HG03520 (cell line): ENCODE measurements at regions not wholly inside any gene's neighbourhood (a gene's known extent, or its start where the extent isn't known, plus 50 kb on each side); places are given as distances from the start of the nearest gene placed in this dataset.

Source experiments
- ATAC-seq: cut with Tn5 transposase; IDR thresholded peaks from one replicate; pipeline ENCODE4 v1.9.1; 2021; ENCODE audit warnings: mild to moderate bottlenecking, moderate library complexity; ENCODE audit not compliant: unreplicated experiment

DNA sequence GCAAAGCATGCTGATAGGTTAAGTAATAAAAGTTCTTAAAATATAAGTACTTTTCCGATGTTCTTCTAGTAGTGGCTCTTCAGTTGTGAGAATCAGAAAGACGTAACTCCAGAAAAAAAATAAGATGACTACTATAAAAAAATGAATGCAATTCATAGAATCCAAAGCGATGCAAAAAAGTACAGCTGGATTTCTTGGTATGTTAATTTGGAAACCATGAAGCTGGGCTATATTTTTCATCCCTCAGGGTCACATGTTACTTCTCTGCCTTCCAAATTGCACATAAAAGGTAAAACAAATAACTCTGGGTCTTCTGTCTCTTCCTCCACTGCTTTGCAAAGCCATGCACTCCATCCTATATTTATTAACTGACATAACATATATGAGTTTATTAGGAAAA, 843.9 kb upstream of the DPPA4 start:
- no peak for ATAC-seq

DNA sequence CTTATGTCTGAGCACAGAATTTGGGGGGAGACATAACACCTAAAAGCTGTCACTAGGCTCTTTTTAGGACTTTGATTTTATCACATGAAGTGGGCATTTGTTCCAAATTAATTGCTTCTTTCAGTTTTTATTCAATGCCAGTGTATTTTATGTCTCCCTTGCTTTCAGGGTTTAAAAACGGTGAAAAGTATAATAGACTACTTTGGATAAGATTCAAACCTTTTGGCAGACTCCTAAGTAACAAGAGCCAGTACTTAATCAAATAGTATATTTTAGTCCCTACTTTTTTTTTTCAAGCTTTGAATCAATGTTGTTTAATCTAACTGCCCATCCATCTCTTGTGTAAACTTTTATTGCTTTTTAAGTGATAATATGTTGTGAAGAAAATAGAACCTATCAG, 847.2 kb upstream of the DPPA4 start:
- no peak for ATAC-seq

DNA sequence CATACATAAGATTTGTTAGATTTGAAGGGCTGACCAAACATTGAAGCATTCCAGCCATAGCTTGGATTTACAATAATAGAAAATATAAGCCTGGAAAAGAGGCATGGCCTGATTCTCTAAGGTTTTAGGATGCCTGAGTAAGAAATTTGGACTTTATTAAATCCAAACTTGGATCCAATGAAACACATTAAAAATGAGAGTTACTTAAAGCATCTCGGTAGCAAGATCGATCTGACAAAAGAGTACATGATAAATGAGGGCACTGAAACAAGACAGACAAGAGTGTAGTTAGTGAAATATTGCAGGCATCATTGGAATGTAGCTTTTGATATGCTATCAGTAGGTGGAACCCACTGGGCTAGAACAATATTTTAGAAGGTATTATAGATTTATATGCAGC, 855.7 kb upstream of the DPPA4 start:
- no peak for ATAC-seq

DNA sequence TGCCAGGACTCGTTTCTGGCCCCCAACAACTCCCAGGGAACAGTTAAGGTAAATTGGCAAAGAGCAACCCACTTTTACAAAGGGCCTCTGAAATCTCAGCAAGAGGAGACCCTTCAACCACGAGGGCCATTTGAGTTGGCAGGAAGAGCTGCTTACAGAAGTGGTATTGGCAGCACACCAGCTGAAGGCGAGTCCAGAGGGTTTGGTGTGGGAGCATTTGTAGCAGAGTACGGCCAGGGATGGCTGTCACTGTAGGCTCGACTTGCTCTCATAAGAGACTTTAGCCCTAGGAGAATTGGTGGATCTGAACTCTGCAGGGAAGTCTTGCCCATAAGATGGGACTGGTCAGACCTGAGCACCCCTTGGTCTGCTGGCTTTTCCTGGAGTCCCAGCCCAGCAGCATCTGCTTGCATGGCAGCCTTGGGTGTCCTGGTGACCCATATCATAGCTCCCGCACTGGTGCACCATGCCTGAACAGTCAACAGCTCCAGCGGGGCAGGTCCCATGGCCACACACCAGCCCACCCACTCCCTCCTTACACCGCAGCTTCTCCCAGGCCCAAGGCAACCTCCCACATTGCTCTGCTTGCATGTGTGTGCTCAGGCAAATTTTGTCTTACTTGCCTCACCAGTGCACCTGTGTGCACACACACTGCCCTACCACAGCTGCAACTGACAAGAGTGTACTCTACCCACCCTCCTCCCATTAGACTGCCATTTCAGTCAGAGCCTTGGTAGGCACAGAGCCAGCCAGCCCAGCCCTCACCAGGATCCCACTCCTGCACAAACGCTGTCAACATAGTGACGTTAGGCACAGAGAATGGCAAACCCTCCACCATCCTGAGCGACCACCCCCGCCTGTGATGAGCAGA, 861.6 kb upstream of the DPPA4 start:
- no peak for ATAC-seq

DNA sequence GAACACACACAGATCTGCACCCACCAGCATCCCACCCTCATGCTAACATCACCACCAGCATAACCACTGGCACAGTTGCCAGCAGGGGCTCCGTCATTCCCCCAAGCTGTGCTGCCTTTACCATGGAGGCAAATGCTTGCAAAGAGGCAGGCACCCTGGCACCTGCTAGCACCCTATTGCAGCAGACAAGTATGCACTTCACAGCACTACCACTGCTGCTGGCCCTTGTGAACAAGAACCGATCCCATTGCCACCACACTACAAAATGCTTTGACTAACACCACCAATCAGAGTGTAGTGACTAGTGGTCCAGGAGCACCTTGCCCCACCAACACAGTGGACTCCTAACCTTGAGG, 862.2 kb upstream of the DPPA4 start:
- no peak for ATAC-seq

DNA sequence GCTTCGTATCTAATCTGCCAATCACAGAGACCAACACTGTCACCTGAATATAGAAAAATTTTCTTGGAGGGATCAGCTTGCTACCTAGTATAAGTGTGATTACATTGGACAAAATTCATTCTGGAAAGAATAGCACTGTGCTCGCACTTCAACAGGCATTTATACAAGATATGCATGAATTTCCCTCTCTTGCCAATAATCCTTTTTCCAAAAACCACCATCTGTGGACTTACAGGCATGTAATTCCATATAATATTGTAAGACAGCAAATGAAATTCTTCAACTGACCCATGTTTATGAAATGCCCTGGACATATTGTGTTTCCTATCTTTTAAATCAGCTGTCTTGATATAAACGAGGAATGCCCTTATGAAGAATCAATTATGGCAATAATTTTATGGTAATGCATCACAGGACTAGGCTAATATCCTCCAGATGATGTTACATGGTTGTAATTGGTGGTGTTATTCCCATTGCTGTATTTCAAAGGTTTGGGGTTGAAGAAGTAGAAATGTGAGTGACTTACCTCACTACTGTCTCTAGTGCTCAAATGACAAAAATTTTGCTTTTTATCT, 861.4 kb upstream of the NECTIN3 start:
- no peak for ATAC-seq

DNA sequence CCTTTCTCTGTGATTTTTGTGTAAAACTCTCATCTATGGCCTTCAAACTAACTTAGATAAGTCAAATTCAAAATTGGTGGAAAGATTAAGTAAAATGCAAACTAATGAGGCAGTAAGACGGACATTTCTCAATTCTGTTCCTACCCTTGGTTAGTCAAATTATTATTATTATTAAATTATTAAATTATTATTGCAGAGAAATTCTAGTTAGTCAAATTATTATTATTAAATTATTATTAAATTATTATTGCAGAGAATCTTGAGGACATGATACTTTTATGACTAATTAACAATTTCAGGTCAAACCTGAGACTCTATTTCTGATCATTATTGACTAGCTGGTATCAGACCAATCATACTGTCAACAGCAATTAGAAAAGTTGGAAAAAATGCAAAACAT, 845.0 kb upstream of the NECTIN3 start:
- ATAC-seq = no peak

DNA sequence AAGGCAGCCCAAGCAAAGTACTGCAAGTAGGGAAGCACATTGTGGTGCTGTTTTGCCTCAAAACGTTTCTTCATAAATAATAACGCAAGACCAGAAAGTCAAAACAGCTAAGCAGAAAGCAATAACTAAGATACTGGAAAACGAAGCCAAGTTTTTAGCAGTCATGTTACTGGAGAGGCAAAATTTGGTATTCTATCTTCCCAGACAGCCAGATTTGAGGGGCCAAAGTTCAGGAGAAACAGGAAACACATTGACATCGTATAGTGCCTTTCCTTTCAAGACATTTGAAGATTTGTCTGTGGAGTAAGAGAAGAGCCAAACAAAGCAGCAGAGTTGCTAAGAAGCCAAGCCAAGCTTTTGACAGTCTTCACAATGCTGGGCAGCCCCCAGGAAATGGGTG, 843.6 kb upstream of the NECTIN3 start:
- no peak for ATAC-seq

DNA sequence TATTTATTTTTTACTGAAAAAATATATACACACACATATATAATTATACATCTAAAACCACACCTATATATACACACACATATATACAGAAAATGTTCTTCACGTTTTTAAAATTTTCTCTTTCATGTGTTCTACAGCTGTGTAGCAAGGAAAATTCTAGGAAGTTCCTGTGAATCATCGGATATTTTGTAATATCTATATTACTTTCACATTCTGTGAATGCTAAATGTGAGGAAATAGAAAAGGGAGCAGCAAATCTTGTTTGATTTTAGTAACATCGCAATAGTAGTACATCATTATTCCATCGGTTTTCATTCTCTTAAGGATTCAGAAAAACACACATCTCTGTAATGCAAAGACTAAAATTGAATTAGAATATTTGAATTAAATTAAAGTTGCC, 836.8 kb upstream of the NECTIN3 start:
- no peak for ATAC-seq

DNA sequence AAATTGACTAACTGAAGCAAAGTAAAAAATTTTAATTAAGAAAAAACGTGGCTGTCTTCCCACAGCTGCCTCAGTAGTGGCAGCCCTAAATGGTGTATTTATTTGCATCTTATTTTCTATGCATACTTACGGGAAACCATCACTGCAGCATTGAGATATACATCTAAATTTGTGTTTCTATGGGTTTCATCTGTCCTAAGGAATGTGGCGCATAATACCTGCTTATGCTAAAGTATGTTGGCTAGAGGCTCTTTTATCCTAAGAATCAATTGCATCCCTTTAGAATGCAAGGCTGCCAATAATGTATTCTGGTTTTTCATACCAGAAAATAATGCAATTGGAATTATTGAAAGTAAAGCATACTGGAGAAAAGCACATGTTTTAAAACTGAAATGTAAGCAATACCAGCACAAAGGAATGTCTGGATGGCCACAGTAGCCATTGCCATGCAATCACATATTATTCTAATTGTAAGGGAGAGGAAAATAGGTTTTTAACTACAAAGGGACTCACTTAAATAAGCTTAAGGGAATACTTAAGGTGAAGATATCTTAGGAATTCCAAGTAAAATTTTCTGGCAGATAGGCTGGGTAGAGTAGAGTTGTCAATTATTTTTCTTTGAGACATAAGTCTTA, 834.5 kb upstream of the NECTIN3 start:
- no peak for ATAC-seq

DNA sequence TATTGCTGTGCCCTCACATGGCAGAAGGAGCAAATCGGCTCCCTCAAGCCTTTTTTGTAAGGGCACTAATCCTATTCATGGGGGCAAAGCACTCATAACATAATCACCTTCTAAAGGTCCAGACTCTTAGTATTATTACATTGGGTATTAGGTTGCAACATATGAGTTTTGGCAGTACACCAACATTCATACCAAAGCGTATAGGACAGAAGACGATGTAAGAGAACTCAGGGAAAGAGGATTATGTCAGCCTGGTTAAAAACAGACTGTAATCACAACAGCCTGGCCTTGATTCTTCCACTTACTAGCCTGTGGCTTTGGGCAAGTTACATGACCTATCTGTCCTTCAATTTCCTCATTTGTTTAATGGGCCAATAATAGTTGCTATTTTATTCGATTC, 828.5 kb upstream of the NECTIN3 start:
- ATAC-seq = no peak

DNA sequence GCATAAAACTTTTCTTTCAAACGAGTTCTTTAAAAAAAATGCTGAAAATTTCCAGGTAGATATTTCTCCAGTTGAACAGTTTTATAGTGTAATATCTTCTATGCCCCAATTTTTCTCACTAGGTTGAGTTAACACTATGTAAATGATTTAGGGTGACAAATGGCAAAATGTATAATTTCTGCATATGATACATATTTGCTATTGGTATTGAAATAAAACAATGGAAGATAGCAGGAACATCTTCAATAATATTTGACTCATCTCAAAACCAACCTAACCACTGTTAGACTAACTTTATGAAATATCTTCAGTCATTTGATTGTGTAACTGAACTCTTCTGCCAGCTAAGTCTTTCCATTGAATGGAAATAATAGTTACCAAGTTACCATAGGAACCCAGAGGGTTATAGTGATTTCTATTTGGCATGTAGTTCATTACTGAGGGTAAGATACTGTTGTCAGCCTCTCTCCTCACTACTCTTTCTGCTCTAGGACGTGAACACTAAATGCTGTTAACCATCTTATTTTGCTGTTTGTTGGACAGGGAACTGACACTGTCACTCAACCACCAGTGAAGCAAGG, 824.7 kb upstream of the NECTIN3 start:
- no peak for ATAC-seq

DNA sequence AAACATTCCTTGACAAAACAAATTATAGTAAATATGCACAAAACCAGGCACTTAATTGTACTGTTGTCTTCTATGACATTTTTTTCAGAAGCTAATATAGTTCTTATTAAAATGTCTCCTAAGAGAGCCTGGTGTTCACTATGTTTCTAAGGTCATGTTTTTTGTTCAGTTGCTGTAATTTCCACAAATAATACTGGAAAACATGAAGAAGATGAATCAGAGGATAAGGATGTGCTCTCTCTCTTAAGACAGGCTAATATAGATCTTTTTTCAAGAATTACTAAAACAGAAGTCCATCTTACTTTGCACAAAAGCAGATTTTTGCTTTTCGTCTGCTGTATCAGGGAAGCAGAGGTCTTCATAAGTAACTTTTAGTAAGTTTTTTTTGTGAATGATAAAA, 823.0 kb upstream of the NECTIN3 start:
- ATAC-seq = no peak

DNA sequence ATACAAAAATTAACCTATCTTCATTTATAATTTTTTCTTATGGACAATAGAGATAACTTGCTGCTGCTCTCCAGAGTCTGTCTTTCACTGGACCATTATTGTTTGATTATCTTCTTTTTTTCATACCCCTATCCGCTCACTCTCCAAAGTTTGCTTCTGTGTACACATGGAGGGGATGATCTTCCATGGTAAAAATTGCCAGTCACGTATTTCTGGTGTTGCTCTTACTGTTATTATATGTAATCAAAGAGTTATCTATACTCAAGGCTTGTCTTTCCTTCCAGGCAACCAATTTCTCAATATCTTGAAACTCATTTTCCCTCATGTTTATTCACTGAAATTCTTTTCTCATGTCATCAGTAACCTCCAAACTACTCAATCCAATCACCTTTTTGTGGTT, 817.8 kb upstream of the NECTIN3 start:
- no peak for ATAC-seq

DNA sequence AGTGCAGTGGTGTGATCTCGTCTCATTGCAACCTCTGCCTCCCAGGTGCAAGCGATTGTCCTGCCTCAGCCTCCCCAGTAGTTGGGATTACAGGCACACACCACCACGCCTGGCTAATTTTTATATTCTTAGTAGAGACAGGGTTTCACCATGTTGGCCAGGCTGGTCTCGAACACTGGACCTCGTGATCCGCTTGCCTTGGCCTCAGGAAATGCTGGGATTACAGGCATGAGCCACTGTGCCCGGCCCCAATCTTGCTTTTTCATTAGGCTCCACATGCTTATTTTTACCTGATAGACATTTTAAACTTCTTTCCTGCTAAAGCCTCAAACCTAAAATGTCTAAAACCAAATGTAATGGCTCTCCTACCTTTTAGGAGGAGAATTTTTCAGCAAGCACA, 817.0 kb upstream of the NECTIN3 start:
- ATAC-seq = no peak

DNA sequence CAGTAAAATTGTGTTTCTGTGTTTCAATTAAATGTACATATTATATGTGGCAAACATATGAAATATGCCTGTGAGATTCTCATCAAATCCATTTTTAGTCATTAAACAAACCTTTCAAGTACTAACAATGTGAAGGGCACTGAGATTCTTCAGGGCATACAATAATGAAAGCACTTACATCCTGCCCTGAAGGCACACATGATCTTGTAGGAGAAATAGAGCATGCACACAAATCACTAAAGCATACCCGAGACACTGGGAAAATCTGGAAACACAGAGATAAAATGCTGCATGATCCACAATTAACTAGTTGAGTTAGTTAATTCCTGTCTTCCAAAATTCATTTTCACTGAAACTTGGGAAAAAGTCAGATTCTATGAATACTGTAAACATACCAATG, 810.5 kb upstream of the NECTIN3 start:
- ATAC-seq = no peak

DNA sequence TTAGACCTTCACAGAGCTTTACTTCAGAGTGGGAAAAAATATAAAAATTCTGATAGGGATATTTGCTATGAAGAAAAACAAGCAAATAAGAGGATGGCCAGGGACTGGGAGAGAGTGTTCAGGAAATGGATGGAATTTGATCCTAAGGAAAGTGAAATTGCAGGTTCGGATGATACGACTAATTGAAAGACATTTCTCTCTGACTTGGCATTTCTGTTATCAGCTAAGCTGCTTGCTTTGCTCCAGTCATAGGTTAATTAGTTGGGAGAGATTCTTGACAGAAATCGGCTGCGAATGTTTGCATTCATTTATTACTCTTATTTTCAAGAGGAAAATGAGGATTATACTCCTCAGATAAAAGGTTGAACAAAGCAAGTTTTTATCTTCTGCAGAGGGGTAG, 808.7 kb upstream of the NECTIN3 start:
- ATAC-seq = no peak

DNA sequence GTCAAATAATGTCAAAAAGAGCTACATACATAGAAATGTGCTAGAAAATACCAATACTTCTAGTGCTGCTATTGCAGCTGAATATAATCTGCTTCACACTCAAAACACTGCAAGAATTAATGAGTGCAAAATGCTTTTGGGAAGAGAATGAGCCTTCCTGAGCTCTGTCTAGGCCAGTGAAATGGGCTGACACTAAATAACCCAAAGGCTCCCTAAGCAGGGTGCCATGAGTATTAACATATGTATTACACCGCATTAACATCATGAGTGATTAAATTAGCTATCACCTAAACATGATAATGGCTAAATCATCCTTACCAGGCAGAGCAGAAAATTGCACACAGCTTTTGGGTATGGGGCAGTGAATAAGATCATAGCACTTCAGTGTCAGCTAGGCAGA, 806.3 kb upstream of the NECTIN3 start:
- no peak for ATAC-seq

DNA sequence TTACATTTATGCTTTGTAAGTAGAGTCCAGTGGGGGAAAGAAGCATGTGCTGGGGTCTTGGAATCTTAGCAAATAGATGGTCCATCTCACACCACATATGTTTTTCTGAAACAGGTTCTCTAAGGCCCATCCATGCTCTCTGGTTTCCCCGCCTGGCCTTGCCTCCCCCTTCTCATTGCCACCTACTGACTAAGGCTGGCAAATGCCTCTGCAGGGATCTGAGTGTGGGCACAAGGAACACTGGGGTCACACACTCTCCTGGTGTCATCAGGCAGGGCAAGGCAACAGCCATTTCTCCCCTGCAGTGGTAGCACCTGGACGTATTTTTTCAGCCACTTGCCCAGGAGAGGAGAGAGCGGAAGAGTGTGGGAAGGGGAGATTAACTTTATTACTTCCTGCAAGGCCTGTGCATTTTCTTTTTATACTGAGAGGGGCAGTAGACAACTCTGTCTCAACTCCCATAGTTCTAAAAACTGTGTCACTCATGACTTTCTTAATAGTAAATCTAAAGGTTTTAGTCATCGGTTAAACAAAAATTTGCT, 804.2 kb upstream of the NECTIN3 start:
- no peak for ATAC-seq

DNA sequence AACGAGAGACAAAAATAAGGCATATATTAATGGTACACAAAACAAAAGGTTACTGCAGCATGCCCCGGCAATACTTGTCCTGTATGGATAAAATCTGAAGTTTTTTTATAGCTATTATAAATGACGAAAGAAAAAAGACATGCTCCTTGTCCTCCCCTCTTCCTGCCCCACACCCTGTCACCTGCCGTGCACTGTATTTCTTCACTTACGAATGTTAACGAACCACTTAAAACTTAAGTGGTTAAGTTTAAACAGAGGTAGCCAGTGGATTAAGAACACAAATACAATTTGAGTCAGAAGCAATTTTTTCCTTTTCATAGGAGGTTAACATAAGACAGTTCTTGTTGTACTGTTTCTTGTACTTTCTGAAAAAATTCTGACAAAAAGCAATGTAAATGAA, 799.1 kb upstream of the NECTIN3 start:
- ATAC-seq = no peak

DNA sequence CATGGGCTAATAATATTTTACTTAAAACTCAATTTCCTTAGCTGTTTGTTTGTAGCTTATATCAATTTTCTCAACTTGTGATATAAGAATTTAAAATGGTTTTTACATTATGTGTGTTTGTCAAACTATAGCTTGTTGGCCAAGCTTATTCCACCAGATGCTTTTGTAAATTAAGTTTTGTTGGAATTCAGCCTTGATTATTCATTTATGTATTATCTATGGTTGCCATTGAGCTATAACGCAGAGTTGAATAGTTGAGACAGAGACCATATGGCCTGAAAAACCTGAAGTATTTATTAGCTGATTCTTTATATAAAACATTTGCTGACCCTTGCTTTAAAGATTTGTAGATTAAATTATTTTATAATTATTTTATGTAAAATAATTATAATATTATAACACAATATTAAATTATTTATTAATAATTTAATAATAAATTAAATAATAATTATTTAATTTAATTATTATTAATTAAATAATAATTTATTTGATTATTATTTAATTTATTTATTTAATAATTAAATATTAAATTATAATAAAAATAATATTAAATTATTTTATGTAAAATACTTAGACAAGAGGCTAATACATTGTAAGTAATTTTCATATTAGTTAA, 779.6 kb upstream of the NECTIN3 start:
- ATAC-seq = no peak
